NCI-H2227 (cell line): ENCODE measurements at regions not wholly inside any gene's neighbourhood (a gene's known extent, or its start where the extent isn't known, plus 50 kb on each side); places are given as distances from the start of the nearest gene placed in this dataset.
"Not testable (repeated sequence)": the region's sequence is repeated elsewhere in the genome, so short reads cannot be mapped to it uniquely, and the experiment has no call there.

Experiments used
- DNase-seq: peaks from one replicate; lab custom pipeline; 2025; ENCODE audit not compliant: unreplicated experiment; lab: John Stamatoyannopoulos, UW

GRCh38 chr5:130957151-130957550 lies 207.9 kb downstream of the HINT1 start:
- no peak for DNase-seq

- no peak for DNase-seq
These were observed 210.0 kb downstream of the HINT1 start for GRCh38 chr5:130955041-130955440.

- no peak for DNase-seq
These were observed 210.7 kb downstream of the HINT1 start for GRCh38 chr5:130954336-130954735.

GRCh38 chr5:130939059-130939458 lies 226.0 kb downstream of the HINT1 start:
- DNase-seq = no peak

GRCh38 chr5:130937046-130937445 lies 228.0 kb downstream of the HINT1 start:
- DNase-seq = no peak

GRCh38 chr5:130923543-130924124 lies 241.4 kb downstream of the HINT1 start:
- no peak for DNase-seq

GRCh38 chr5:130912088-130912487 lies 253.0 kb downstream of the HINT1 start:
- DNase-seq = no peak

GRCh38 chr5:130908186-130908585 lies 256.9 kb downstream of the HINT1 start:
- DNase-seq = no peak

- DNase-seq = peak; percentile 62
These were observed 267.4 kb downstream of the HINT1 start for GRCh38 chr5:130897537-130898195.

- not testable (repeated sequence) for DNase-seq
These were observed 267.9 kb downstream of the HINT1 start for GRCh38 chr5:130897181-130897536.

- no peak for DNase-seq
These were observed 268.4 kb downstream of the HINT1 start for GRCh38 chr5:130896636-130897035.

GRCh38 chr5:130893006-130893405 lies 272.1 kb downstream of the HINT1 start:
- no peak for DNase-seq

GRCh38 chr5:130890610-130891009 lies 274.4 kb downstream of the HINT1 start:
- no peak for DNase-seq

- DNase-seq = no peak
These were observed 279.4 kb downstream of the HINT1 start for GRCh38 chr5:130885691-130886090.

GRCh38 chr5:130885027-130885426 lies 280.0 kb downstream of the HINT1 start:
- DNase-seq = no peak

GRCh38 chr5:130884023-130884422 lies 281.0 kb downstream of the HINT1 start:
- DNase-seq = no peak

- DNase-seq = no peak
These were observed 289.4 kb downstream of the HINT1 start for GRCh38 chr5:130875656-130876055.

- DNase-seq = no peak
These were observed 290.1 kb downstream of the HINT1 start for GRCh38 chr5:130874861-130875417.

GRCh38 chr5:130871346-130872086 lies 293.5 kb downstream of the HINT1 start:
- no peak for DNase-seq

GRCh38 chr5:130870691-130871090 lies 294.4 kb downstream of the HINT1 start:
- DNase-seq = no peak

GRCh38 chr5:130868186-130868840 lies 296.7 kb downstream of the HINT1 start:
- no peak for DNase-seq
